Endothelial cell of umbilical vein (primary cell): ENCODE measurements at regions not wholly inside any gene's neighbourhood (a gene's known extent, or its start where the extent isn't known, plus 50 kb on each side); places are given as distances from the start of the nearest gene placed in this dataset.

ENCODE experiments used
- BruUV-seq: library from RNA; stranded (reverse); fragments of 400-500 nt; replicated peaks from 2 replicates; lab custom pipeline; 2021; lab: Mats Ljungman, UMichigan
- CTCF ChIA-PET: fragments of 300-600, 350-600 bp; sonication (Branson Sonifier 250); formaldehyde crosslinking; loops from one replicate; lab custom pipeline; 2021; ENCODE audit warnings: antibody characterized with exemption, inconsistent platforms; lab: Charles Lee
- POLR2A ChIA-PET: fragments of 300-600, 350-600 bp; sonication (Branson Sonifier 250); formaldehyde crosslinking; loops from one replicate; lab custom pipeline; 2021; ENCODE audit warnings: antibody characterized with exemption, inconsistent platforms; lab: Charles Lee
- DNase-seq: peaks from one replicate; pipeline ENCODE4 v3.0.0-alpha.2; 2011; ENCODE audit warnings: low read depth, low spot score
- FAIRE-seq: peaks from 2 replicates; lab custom pipeline; 2011; peaks lifted over from hg19 to GRCh38; lab: Jason Lieb, UNC
- H2AFZ ChIP-seq: 2 replicates; pipeline ENCODE4 v1.6.0; 2012; ENCODE audit warnings: low read depth, low read length, control low read depth, inconsistent platforms
- H3K27ac ChIP-seq: 2 replicates; pipeline ENCODE4 v1.5.1; 2011; ENCODE audit warnings: low read depth, mild to moderate bottlenecking, control low read depth, low read length, moderate library complexity; ENCODE audit not compliant: insufficient read depth
- H3K27me3 ChIP-seq, 2 experiments: 2 replicates each; pipeline versions ENCODE4 v1.6.0 to v1.6.1; 2011; ENCODE audit warnings: low read length in 2 of 2, mixed read lengths in 1 of 2; ENCODE audit not compliant: control insufficient read depth in 2 of 2, insufficient read depth in 2 of 2
- H3K36me3 ChIP-seq, 2 experiments: 2 replicates in 1 of 2; 3 replicates in 1 of 2; pipeline ENCODE4 v1.5.1; 2011; ENCODE audit warnings: low read length in 2 of 2, mild to moderate bottlenecking in 1 of 2, moderate library complexity in 1 of 2; ENCODE audit not compliant: control insufficient read depth in 2 of 2, insufficient read depth in 2 of 2; ENCODE audit errors: extremely low read depth in 1 of 2
- H3K4me1 ChIP-seq: 3 replicates; pipeline ENCODE4 v1.5.1; 2011; ENCODE audit warnings: mild to moderate bottlenecking, low read length; ENCODE audit not compliant: control insufficient read depth, insufficient read depth; ENCODE audit errors: extremely low read depth
- H3K4me2 ChIP-seq: 2 replicates; pipeline ENCODE4 v1.6.1; 2011; ENCODE audit warnings: low read length, control low read depth, mixed read lengths; ENCODE audit not compliant: insufficient read depth
- H3K4me3 ChIP-seq, 3 experiments: fragments of 200-600 bp in 1 of 3; sonication (generic), shearing (Covaris generic) in 1 of 3; replicated peaks in 1 of 3; 2 replicates each; pipeline ENCODE4 v1.5.1; 2011 to 2016; ENCODE audit warnings: control low read depth in 3 of 3, low read length in 3 of 3, mild to moderate bottlenecking in 2 of 3, inconsistent platforms in 1 of 3, low read depth in 1 of 3, moderate library complexity in 1 of 3; ENCODE audit not compliant: insufficient read depth in 1 of 3
- H3K79me2 ChIP-seq: 2 replicates; pipeline ENCODE4 v1.6.0; 2012; ENCODE audit warnings: low read length, inconsistent platforms; ENCODE audit not compliant: control insufficient read depth, insufficient read depth
- H3K9ac ChIP-seq: replicated peaks from 2 replicates; pipeline ENCODE3; 2011; ENCODE audit warnings: low read length, control low read depth; ENCODE audit not compliant: insufficient read depth; ENCODE audit errors: extremely low read depth
- H3K9me1 ChIP-seq: replicated peaks from 3 replicates; pipeline ENCODE4 v1.6.0; 2011; ENCODE audit warnings: mild to moderate bottlenecking, low read length; ENCODE audit not compliant: control insufficient read depth, insufficient read depth; ENCODE audit errors: extremely low read depth
- H3K9me3 ChIP-seq: replicated peaks from 2 replicates; pipeline ENCODE4 v1.5.1; 2012; ENCODE audit warnings: low read length, inconsistent platforms; ENCODE audit not compliant: control insufficient read depth, insufficient read depth
- H4K20me1 ChIP-seq: replicated peaks from 2 replicates; pipeline ENCODE3; 2011; ENCODE audit warnings: mild to moderate bottlenecking, low read length; ENCODE audit not compliant: control insufficient read depth, insufficient read depth; ENCODE audit errors: extremely low read depth
- EZH2 ChIP-seq: IDR thresholded peaks from 2 replicates; pipeline ENCODE4 v1.6.1; 2012; ENCODE audit warnings: borderline replicate concordance, low read depth, mild to moderate bottlenecking, moderate library complexity, low read length, inconsistent platforms; ENCODE audit not compliant: severe bottlenecking
- FOS ChIP-seq: IDR thresholded peaks from 2 replicates; pipeline ENCODE4 v1.6.1; 2011; ENCODE audit warnings: mild to moderate bottlenecking, low read length, moderate library complexity, borderline replicate concordance; ENCODE audit not compliant: insufficient read depth
- GATA2 ChIP-seq: IDR thresholded peaks from 2 replicates; pipeline ENCODE4 v1.7.0; 2011; ENCODE audit warnings: low read depth, mild to moderate bottlenecking, moderate library complexity, mixed read lengths, low read length; ENCODE audit not compliant: insufficient read length, insufficient read depth
- JUN ChIP-seq: IDR thresholded peaks from 2 replicates; pipeline ENCODE4 v1.6.1; 2011; ENCODE audit warnings: borderline replicate concordance, low read depth; ENCODE audit not compliant: insufficient read length, insufficient read depth
- MAX ChIP-seq: IDR thresholded peaks from 2 replicates; pipeline ENCODE4 v1.6.1; 2011; ENCODE audit not compliant: insufficient read depth, insufficient read length
- MYC ChIP-seq: IDR thresholded peaks from one replicate; pipeline ENCODE4 v1.6.1; 2011; ENCODE audit warnings: mild to moderate bottlenecking, low read depth, low read length
- POLR2A ChIP-seq: IDR thresholded peaks from 2 replicates; pipeline ENCODE4 v1.6.1; 2012; ENCODE audit warnings: low read depth, mild to moderate bottlenecking, control low read depth, low read length
- POLR2AphosphoS5 ChIP-seq: IDR thresholded peaks from 2 replicates; pipeline ENCODE4 v1.6.1; 2012; ENCODE audit warnings: low read depth, mild to moderate bottlenecking, control low read depth, low read length, moderate library complexity; ENCODE audit not compliant: insufficient read depth
- dilution Hi-C: fragments of 300-500 bp; cut with MboI; formaldehyde crosslinking; loops from one replicate; pipeline ENCODE4 v1.15.0; 2019; ENCODE audit warnings: low sequenced_read_pairs; ENCODE audit not compliant: extremely low pct_ligation_motif_present
- intact Hi-C: fragments of 100-400 bp; cut with micrococcal nuclease; formaldehyde crosslinking; loops from one replicate; pipeline ENCODE4 v1.10.0; 2022
- TF ChIP-seq, protein P1 (sequence below), 2 donors: IDR thresholded peaks; 1 replicate in 1 of 2; 2 replicates in 1 of 2; pipeline ENCODE4 v1.5.1; 2011; ENCODE audit warnings: low read length in 2 of 2, mild to moderate bottlenecking in 2 of 2, moderate library complexity in 2 of 2, control low read depth in 1 of 2, inconsistent platforms in 1 of 2, low read depth in 1 of 2; ENCODE audit not compliant: insufficient read depth in 1 of 2; ENCODE audit errors: extremely low read depth in 1 of 2

DNA sequence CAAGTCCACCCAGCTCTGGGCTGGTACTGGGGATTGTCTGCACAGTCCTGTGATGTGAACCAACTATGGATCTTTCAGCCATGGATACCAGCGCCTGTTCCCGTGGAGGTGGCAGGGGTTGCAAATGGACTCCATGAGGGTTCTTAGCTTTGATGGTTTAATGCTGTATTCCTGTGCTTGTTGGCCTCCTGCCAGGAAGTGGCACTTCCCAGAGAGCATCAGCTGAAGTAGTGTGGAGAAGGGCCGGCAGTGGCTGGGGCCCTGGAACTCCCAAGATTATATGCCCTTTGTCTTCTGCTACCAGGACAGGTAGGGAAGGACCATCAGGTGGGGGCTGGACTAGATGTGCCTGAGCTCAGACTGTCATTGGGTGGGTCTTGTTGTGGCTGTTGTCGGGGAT, 1104.8 kb upstream of the COX7C start:
- FAIRE-seq, result no peak
- Histone ChIP-seq H3K9me1 (no peaks in the 10 kb centered on the region), H3K9ac (no peak overlapping the region), H3K79me2 (no peaks in the 10 kb centered on the region), H3K4me1 (no peaks in the 10 kb centered on the region), H2AFZ (no peak overlapping the region), H3K4me3 (no peak overlapping the region), H3K27me3 (no peaks in the 10 kb centered on the region), H3K36me3 (no peaks in the 10 kb centered on the region), H3K9me3 (no peaks in the 10 kb centered on the region), H4K20me1 (no peaks in the 10 kb centered on the region), H3K4me2 (no peak overlapping the region), H3K27ac (no peak overlapping the region)
- no peak for TF ChIP-seq JUN
- TF ChIP-seq GATA2, result no peak
- TF ChIP-seq POLR2AphosphoS5, result no peak
- TF ChIP-seq, protein P1, sequence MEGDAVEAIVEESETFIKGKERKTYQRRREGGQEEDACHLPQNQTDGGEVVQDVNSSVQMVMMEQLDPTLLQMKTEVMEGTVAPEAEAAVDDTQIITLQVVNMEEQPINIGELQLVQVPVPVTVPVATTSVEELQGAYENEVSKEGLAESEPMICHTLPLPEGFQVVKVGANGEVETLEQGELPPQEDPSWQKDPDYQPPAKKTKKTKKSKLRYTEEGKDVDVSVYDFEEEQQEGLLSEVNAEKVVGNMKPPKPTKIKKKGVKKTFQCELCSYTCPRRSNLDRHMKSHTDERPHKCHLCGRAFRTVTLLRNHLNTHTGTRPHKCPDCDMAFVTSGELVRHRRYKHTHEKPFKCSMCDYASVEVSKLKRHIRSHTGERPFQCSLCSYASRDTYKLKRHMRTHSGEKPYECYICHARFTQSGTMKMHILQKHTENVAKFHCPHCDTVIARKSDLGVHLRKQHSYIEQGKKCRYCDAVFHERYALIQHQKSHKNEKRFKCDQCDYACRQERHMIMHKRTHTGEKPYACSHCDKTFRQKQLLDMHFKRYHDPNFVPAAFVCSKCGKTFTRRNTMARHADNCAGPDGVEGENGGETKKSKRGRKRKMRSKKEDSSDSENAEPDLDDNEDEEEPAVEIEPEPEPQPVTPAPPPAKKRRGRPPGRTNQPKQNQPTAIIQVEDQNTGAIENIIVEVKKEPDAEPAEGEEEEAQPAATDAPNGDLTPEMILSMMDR (IDR thresholded peaks at IDR 0.05; ENCODE audit: extremely low read depth in 1 of 2, insufficient read depth in 1 of 2, low read depth in 1 of 2, low read length in 2 of 2), result no peak
- TF ChIP-seq MYC, result no peak
- no peak for TF ChIP-seq EZH2
- no peak for TF ChIP-seq POLR2A
- no peak for TF ChIP-seq FOS
- no peak for TF ChIP-seq MAX
- intact Hi-C loops (no loop called here), dilution Hi-C loops (no loop called here)
- ChIA-PET POLR2A (no interaction called here), CTCF (no interaction called here)
- DNase-seq, result no peak
- BruUV-seq, result no TSS peak
